OCI-LY7 (cell line): ENCODE measurements at regions not wholly inside any gene's neighbourhood (a gene's known extent, or its start where the extent isn't known, plus 50 kb on each side); places are given as distances from the start of the nearest gene placed in this dataset.

Experiments used
- BruUV-seq: library from RNA; stranded (reverse); fragments of 400-500 nt; replicated peaks from 2 replicates; lab custom pipeline; 2021; lab: Mats Ljungman, UMichigan
- CTCF ChIA-PET: fragments of 300-600 bp; sonication (Branson Sonifier 250); formaldehyde crosslinking; loops from one replicate; lab custom pipeline; 2022; ENCODE audit warnings: antibody characterized with exemption; ENCODE audit not compliant: unreplicated experiment; lab: Charles Lee
- POLR2A ChIA-PET: fragments of 300-600 bp; sonication (Branson Sonifier 250); formaldehyde crosslinking; loops from one replicate; lab custom pipeline; 2022; ENCODE audit warnings: antibody characterized with exemption; lab: Charles Lee
- DNase-seq: peaks from one replicate; pipeline ENCODE4 v3.0.0-alpha.2; 2015; ENCODE audit warnings: low spot score
- H2AFZ ChIP-seq: fragments of 200-600 bp; sonication (generic), shearing (Covaris generic); 2 replicates; pipeline ENCODE4 v1.6.1; 2014; ENCODE audit warnings: mild to moderate bottlenecking, antibody characterized with exemption, low read length, moderate library complexity
- H3K27ac ChIP-seq: fragments of 200-600 bp; sonication (generic); 2 replicates; pipeline ENCODE4 v1.5.1; 2014; ENCODE audit warnings: mixed run types, low read depth, mild to moderate bottlenecking, moderate library complexity, low read length, inconsistent platforms; ENCODE audit not compliant: poor library complexity, severe bottlenecking
- H3K36me3 ChIP-seq: fragments of 200-600 bp; sonication (generic); 2 replicates; pipeline ENCODE4 v1.6.1; 2014; ENCODE audit warnings: mild to moderate bottlenecking, antibody characterized with exemption, low read length, moderate library complexity, mixed read lengths; ENCODE audit not compliant: insufficient read depth
- H3K4me1 ChIP-seq: fragments of 200-600 bp; sonication (generic); 2 replicates; pipeline ENCODE4 v1.5.1; 2014; ENCODE audit warnings: mild to moderate bottlenecking, low read length; ENCODE audit not compliant: insufficient read depth, poor library complexity, severe bottlenecking
- H3K4me2 ChIP-seq: fragments of 200-600 bp; sonication (generic); 2 replicates; pipeline ENCODE4 v1.6.1; 2014; ENCODE audit warnings: mild to moderate bottlenecking, low read length
- H3K4me3 ChIP-seq: fragments of 200-600 bp; sonication (generic); 2 replicates; pipeline ENCODE4 v1.5.1; 2014; ENCODE audit warnings: mild to moderate bottlenecking, low read depth, low read length; ENCODE audit not compliant: poor library complexity, severe bottlenecking
- H3K79me2 ChIP-seq: fragments of 200-600 bp; sonication (generic); 2 replicates; pipeline ENCODE4 v1.6.1; 2016; ENCODE audit warnings: low read depth, mild to moderate bottlenecking, low read length, moderate library complexity, mixed read lengths; ENCODE audit not compliant: insufficient read depth
- H3K9me2 ChIP-seq: fragments of 200-600 bp; sonication (generic); 2 replicates; pipeline ENCODE4 v1.6.1; 2016; ENCODE audit warnings: mild to moderate bottlenecking, low read length, mixed read lengths; ENCODE audit not compliant: insufficient read depth
- H3K9me3 ChIP-seq: fragments of 200-600 bp; sonication (generic); 2 replicates; pipeline ENCODE4 v1.6.1; 2014; ENCODE audit warnings: mild to moderate bottlenecking, mixed run types, low read length, mixed read lengths
- H4K20me1 ChIP-seq: fragments of 200-600 bp; sonication (generic); 2 replicates; pipeline ENCODE4 v1.6.1; 2014; ENCODE audit warnings: mild to moderate bottlenecking, antibody characterized with exemption, low read length, moderate library complexity, mixed read lengths; ENCODE audit not compliant: insufficient read depth
- CTCF ChIP-seq: fragments of 200-600 bp; sonication (generic); conservative IDR thresholded peaks from 2 replicates; pipeline ENCODE4 v1.5.1; 2014; ENCODE audit warnings: mild to moderate bottlenecking, antibody characterized with exemption, low read length, moderate library complexity, mixed read lengths
- EZH2phosphoT487 ChIP-seq: fragments of 200-600 bp; sonication (generic); IDR thresholded peaks from 2 replicates; pipeline ENCODE4 v1.6.1; 2018; ENCODE audit warnings: low read depth, borderline replicate concordance, mild to moderate bottlenecking, mixed run types, antibody characterized with exemption, low read length, moderate library complexity, mixed read lengths
- intact Hi-C: fragments of 100-400 bp; cut with micrococcal nuclease; formaldehyde crosslinking; loops from one replicate; pipeline ENCODE4 v1.10.0; 2022; ENCODE audit not compliant: unreplicated experiment

GRCh38 chrX:45843518-45843917 lies 642.8 kb upstream of the DIPK2B start:
- no TSS peak for BruUV-seq
- CTCF ChIA-PET, result no interaction called here
- no peaks in the 10 kb centered on the region for H3K79me2 ChIP-seq

GRCh38 chrX:45842926-45843315 lies 642.2 kb upstream of the DIPK2B start:
- no peak overlapping the region for H2AFZ ChIP-seq
- H3K9me2 ChIP-seq, result no peaks in the 10 kb centered on the region
- no peaks in the 10 kb centered on the region for H3K4me1 ChIP-seq
- TF ChIP-seq EZH2phosphoT487 (no peak), CTCF (no peak)
- H3K4me2 ChIP-seq, result no peak overlapping the region
- H3K27ac ChIP-seq, result no peak overlapping the region
- no peak for DNase-seq
- intact Hi-C loops, result no loop called here
- H3K36me3 ChIP-seq, result no peaks in the 10 kb centered on the region
- no peaks in the 10 kb centered on the region for H3K79me2 ChIP-seq
- ChIA-PET CTCF (no interaction called here), POLR2A (no interaction called here)
- no TSS peak for BruUV-seq
- H3K9me3 ChIP-seq, result no peaks in the 10 kb centered on the region
- no peaks in the 10 kb centered on the region for H4K20me1 ChIP-seq
- H3K4me3 ChIP-seq, result no peak overlapping the region

More at GRCh38 chrX:45843518-45843917, 642.8 kb upstream of the DIPK2B start:
- no peak overlapping the region for H2AFZ ChIP-seq
- no peak overlapping the region for H3K4me3 ChIP-seq
- no peak overlapping the region for H3K4me2 ChIP-seq
- H3K9me3 ChIP-seq, result no peaks in the 10 kb centered on the region
- no peaks in the 10 kb centered on the region for H3K9me2 ChIP-seq
- no peaks in the 10 kb centered on the region for H4K20me1 ChIP-seq
- H3K36me3 ChIP-seq, result no peaks in the 10 kb centered on the region
- TF ChIP-seq CTCF (0 out of 2 replicates have a peak, but pooled peaks have one; percentile 18), EZH2phosphoT487 (no peak)
- no peak overlapping the region for H3K27ac ChIP-seq
- intact Hi-C loops, result no loop called here
- no peak for DNase-seq
- no peaks in the 10 kb centered on the region for H3K4me1 ChIP-seq
- POLR2A ChIA-PET, result no interaction called here

- intact Hi-C loops, result no loop called here
- no peaks in the 10 kb centered on the region for H3K36me3 ChIP-seq
- no peaks in the 10 kb centered on the region for H3K79me2 ChIP-seq
- no peaks in the 10 kb centered on the region for H3K9me2 ChIP-seq
- BruUV-seq, result no TSS peak
- DNase-seq, result no peak
- ChIA-PET CTCF (no interaction called here), POLR2A (no interaction called here)
- no peak overlapping the region for H3K27ac ChIP-seq
- no peaks in the 10 kb centered on the region for H3K9me3 ChIP-seq
- no peak overlapping the region for H3K4me3 ChIP-seq
- H4K20me1 ChIP-seq, result no peaks in the 10 kb centered on the region
- H3K4me2 ChIP-seq, result no peak overlapping the region
- TF ChIP-seq CTCF, result no peak
- no peak for TF ChIP-seq EZH2phosphoT487
- no peak overlapping the region for H2AFZ ChIP-seq
- no peaks in the 10 kb centered on the region for H3K4me1 ChIP-seq
Observed at GRCh38 chrX:45842207-45842925, 641.7 kb upstream of the DIPK2B start.
